ENCODE measurements at regions not wholly inside any gene's neighbourhood (a gene's known extent, or its start where the extent isn't known, plus 50 kb on each side); places are given as distances from the start of the nearest gene placed in this dataset.

DNA sequence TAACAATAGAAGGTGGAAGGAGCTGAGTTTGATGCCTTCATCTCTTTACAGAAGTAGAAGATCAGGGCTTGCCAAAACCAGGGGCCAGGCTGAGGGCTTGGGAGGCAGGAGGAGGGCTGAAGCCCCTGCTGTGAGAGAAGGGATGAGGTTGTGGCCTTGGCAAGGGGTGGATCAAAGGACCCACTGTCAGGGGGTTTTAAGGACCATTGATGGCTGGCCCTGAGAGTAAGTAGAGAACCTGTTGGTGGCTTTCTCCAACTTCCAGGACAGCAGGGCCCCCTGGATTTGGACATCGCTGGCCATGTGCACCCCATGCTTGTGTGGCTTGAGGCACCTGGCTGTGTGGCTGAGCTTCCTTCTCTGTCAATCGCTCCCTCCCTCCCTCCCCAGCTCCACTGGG lies 927.7 kb downstream of the TBC1D22A start:
- DNase-seq (ENCODE audit: low spot score) (no peak), ATAC-seq (ENCODE audit: insufficient number of reproducible peaks, low FRiP score, low read depth) (no peak)
- TF ChIP-seq, protein P1, sequence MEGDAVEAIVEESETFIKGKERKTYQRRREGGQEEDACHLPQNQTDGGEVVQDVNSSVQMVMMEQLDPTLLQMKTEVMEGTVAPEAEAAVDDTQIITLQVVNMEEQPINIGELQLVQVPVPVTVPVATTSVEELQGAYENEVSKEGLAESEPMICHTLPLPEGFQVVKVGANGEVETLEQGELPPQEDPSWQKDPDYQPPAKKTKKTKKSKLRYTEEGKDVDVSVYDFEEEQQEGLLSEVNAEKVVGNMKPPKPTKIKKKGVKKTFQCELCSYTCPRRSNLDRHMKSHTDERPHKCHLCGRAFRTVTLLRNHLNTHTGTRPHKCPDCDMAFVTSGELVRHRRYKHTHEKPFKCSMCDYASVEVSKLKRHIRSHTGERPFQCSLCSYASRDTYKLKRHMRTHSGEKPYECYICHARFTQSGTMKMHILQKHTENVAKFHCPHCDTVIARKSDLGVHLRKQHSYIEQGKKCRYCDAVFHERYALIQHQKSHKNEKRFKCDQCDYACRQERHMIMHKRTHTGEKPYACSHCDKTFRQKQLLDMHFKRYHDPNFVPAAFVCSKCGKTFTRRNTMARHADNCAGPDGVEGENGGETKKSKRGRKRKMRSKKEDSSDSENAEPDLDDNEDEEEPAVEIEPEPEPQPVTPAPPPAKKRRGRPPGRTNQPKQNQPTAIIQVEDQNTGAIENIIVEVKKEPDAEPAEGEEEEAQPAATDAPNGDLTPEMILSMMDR (IDR thresholded peaks at IDR 0.05) = no peak

DNA sequence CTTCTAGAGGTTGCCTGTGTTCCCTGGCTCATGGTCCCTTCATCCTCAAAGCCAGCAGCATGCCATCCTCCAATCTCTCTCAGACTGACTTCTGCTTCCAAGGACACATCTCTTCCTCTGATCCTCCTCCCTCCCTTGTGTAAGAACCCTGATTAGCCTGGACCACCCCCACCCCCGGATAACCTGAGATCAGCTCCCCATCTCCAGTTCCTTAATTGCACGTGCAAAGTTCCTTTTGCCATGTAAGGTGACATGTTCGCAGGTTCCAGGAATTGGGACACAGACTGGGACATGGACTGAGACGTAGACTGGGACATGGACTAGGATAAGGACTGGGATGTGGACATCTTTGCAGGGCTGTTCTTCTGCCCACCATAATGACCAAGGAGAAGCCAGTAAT lies 925.3 kb downstream of the TBC1D22A start:
- no peak overlapping the region for H3K27ac ChIP-seq
- no peaks in the 10 kb centered on the region for H3K4me1 ChIP-seq (ENCODE audit: control insufficient read depth in 1 of 2, low read depth in 2 of 2)
- ATAC-seq (ENCODE audit: insufficient number of reproducible peaks, low FRiP score, low read depth) (no peak), DNase-seq (ENCODE audit: low spot score) (no peak)
- H3K9me3 ChIP-seq = peaks cover 5% of the 10 kb centered on the region
- H3K36me3 ChIP-seq = no peaks in the 10 kb centered on the region
- H3K4me3 ChIP-seq = no peak overlapping the region
- no peaks in the 10 kb centered on the region for H3K27me3 ChIP-seq (replicated peaks; ENCODE audit: insufficient read depth)
- TF ChIP-seq, protein P1 (IDR thresholded peaks at IDR 0.05) = no peak

More for the DNA sequence above, 927.7 kb downstream of the TBC1D22A start:
- no peaks in the 10 kb centered on the region for H3K27me3 ChIP-seq (replicated peaks; ENCODE audit: insufficient read depth)
- no peaks in the 10 kb centered on the region for H3K9me3 ChIP-seq
- no peaks in the 10 kb centered on the region for H3K36me3 ChIP-seq
- no peak overlapping the region for H3K4me3 ChIP-seq
- H3K27ac ChIP-seq = no peak overlapping the region
- H3K4me1 ChIP-seq (ENCODE audit: control insufficient read depth in 1 of 2, low read depth in 2 of 2) = no peaks in the 10 kb centered on the region

DNA sequence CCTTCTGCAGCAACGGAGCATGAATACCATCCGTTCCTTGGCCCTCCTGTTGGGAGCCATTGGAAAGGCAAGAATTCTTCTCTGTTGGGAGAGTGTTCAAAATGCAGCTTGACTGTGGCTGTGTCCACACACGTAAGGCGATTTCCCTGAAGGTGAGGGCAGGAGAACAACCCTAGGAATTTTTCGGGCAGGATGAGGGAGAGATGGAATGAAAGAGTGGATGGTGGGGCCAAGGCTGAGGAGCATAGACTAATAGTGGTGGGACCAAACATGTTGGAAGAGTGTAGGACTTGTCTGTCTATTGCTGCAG lies 924.9 kb downstream of the TBC1D22A start:
- no peak for DNase-seq (ENCODE audit: low spot score)
- no peaks in the 10 kb centered on the region for H3K4me1 ChIP-seq (ENCODE audit: control insufficient read depth in 1 of 2, low read depth in 2 of 2)

DNA sequence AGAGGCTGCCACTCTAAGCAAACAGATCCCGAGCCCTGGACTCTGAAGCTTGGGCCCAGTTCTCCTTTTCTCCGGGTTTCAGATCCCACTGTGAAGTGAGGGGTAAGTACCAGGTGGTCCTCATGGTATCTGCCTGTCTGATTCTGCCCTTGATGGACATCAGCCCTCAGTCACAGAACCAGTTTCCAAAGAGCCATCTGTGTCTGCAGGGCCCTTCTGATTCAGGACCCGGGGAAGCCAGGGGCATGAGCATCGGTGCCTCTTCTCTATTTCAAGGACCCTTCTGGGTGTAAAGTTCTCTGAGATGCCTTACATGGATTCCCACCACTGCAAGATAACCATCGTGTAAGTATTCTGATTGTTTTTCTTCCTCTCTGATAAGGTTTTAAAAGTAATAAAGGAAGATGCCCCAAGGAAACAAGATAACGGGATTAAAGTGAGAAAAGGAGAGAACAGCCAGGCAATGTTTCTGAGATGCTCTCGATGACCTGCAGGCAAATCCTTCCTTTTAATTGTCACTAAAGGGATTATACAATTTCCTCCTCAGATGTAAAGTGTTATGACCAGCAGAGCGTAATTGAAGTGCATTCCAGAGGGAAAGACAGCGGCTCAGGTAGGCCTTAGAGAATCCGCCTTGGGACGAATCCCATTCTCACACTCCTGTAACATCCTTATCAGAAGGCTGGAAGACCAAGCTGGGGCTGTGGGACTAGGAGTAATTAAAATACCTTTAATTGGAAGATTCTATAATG lies 924.3 kb downstream of the TBC1D22A start:
- peaks cover 5% of the 10 kb centered on the region for H3K9me3 ChIP-seq
- no peaks in the 10 kb centered on the region for H3K4me1 ChIP-seq (ENCODE audit: control insufficient read depth in 1 of 2, low read depth in 2 of 2)
- TF ChIP-seq, protein P1 (IDR thresholded peaks at IDR 0.05) = no peak
- H3K36me3 ChIP-seq = no peaks in the 10 kb centered on the region
- no peaks in the 10 kb centered on the region for H3K27me3 ChIP-seq (replicated peaks; ENCODE audit: insufficient read depth)
- no peak overlapping the region for H3K27ac ChIP-seq
- H3K4me3 ChIP-seq = no peak overlapping the region
- ATAC-seq (ENCODE audit: insufficient number of reproducible peaks, low FRiP score, low read depth) = no peak
- no peak for DNase-seq (ENCODE audit: low spot score)

More for the DNA sequence above, 924.9 kb downstream of the TBC1D22A start:
- ATAC-seq (ENCODE audit: insufficient number of reproducible peaks, low FRiP score, low read depth) = no peak
- H3K27me3 ChIP-seq (replicated peaks; ENCODE audit: insufficient read depth) = no peaks in the 10 kb centered on the region
- H3K4me3 ChIP-seq = no peak overlapping the region
- H3K36me3 ChIP-seq = no peaks in the 10 kb centered on the region
- TF ChIP-seq, protein P1 (IDR thresholded peaks at IDR 0.05) = no peak
- no peak overlapping the region for H3K27ac ChIP-seq
- H3K9me3 ChIP-seq = peaks cover 5% of the 10 kb centered on the region

DNA sequence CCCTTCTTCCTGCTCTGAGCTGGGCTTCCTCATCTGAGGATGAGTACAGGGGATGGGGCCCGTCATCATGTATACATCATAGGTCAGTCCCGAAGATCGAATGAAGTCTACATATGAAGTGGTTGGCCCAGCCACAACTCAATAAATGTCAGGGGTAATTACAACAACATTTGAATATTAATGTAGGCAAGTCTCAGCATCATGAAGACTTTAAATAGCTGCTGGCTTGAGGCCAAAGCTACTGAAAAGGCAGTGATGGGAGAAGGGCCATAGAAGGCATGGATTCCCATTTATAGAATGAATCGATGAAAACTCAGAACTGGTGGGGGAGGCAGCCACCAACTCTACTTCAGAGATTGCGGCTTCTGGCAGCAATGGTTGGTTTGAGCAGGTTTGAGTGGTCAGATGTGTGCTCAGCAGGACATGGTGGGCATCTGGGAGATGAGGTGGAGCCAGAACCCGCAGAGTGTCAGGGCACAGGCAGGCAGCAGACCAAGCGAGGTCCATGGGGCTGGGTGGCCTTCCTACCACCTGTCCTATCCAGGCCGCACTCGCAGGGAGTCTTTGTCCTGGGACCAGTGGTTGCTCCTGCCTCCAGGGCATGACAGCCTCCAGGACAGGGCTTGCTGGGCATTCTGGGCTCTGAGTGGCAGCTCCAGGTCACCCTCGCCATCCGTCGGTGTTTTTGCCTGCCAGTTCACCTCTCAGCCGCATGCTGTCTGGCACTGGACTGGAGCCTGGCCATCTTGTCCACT lies 919.1 kb downstream of the TBC1D22A start:
- ATAC-seq (ENCODE audit: insufficient number of reproducible peaks, low FRiP score, low read depth) (no peak), DNase-seq (ENCODE audit: low spot score) (no peak)
- TF ChIP-seq, protein P1 (IDR thresholded peaks at IDR 0.05) = no peak
- H3K4me1 ChIP-seq (ENCODE audit: control insufficient read depth in 1 of 2, low read depth in 2 of 2) = no peaks in the 10 kb centered on the region
- no peaks in the 10 kb centered on the region for H3K27me3 ChIP-seq (replicated peaks; ENCODE audit: insufficient read depth)
- H3K36me3 ChIP-seq = no peaks in the 10 kb centered on the region
- H3K9me3 ChIP-seq = peaks cover 5% of the 10 kb centered on the region
- H3K4me3 ChIP-seq = no peak overlapping the region
- H3K27ac ChIP-seq = no peak overlapping the region
